ENCODE measurements at regions not wholly inside any gene's neighbourhood (a gene's known extent, or its start where the extent isn't known, plus 50 kb on each side); places are given as distances from the start of the nearest gene placed in this dataset.

DNA sequence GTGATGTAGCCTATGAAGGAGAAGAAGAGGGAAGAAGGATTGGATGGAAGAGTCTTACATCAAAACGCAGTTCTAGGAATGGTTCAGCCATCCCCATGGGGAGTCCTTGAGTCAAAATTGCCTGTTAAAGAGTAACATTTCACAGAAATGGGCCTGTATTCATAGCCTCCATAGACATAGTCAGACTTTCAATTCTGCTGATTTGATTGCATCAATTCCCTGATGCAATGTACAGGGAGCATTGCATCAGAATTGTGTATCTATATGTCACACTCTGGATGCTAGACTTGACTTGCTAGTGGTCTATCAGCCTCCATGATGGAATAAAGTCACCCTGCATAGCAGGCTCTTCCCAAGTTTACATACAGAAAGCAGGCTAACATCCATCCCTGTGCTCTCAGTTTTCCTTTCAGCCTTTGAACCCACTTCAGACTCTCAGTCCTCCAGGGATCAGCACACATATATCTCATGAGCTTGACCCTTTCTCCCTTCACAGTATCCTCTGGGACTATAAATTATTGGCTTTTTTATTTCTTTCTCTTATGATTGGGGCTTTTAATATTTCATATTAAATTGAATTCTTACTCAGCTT, 1111.7 kb upstream of the B3GALT2 start:
- H3K4me3 Mint-ChIP-seq = no peak overlapping the region
- Histone ChIP-seq H3K9me3 (ENCODE audit: low read depth) (no peaks in the 10 kb centered on the region), H3K79me2 (ENCODE audit: low read depth) (no peaks in the 10 kb centered on the region), H3K4me3 (no peak overlapping the region), H3K27ac (no peak overlapping the region), H3K36me3 (no peaks in the 10 kb centered on the region), H2AFZ (replicated peaks) (no peak overlapping the region), H4K20me1 (ENCODE audit: low read depth) (no peaks in the 10 kb centered on the region), H3K27me3 (no peaks in the 10 kb centered on the region), H3F3A (ENCODE audit: low read depth) (no peaks in the 10 kb centered on the region), H3K4me1 (no peaks in the 10 kb centered on the region), H3K9ac (no peak overlapping the region), H3K4me2 (no peak overlapping the region)
- H3K27ac Mint-ChIP-seq = no peak overlapping the region
- H3K4me1 Mint-ChIP-seq = no peaks in the 10 kb centered on the region
- H3K36me3 Mint-ChIP-seq = no peaks in the 10 kb centered on the region
- H3K9me3 Mint-ChIP-seq = peaks cover 3% of the 10 kb centered on the region
- no peak for DNase-seq (ENCODE audit: low spot score)
- TF ChIP-seq CTCF (IDR thresholded peaks at IDR 0.05) (no peak), EZH2phosphoT487 (IDR thresholded peaks at IDR 0.05) (no peak), EZH2 (IDR thresholded peaks at IDR 0.05) (no peak)
- no peaks in the 10 kb centered on the region for H3K27me3 Mint-ChIP-seq (ENCODE audit: insufficient read depth, low read depth)

DNA sequence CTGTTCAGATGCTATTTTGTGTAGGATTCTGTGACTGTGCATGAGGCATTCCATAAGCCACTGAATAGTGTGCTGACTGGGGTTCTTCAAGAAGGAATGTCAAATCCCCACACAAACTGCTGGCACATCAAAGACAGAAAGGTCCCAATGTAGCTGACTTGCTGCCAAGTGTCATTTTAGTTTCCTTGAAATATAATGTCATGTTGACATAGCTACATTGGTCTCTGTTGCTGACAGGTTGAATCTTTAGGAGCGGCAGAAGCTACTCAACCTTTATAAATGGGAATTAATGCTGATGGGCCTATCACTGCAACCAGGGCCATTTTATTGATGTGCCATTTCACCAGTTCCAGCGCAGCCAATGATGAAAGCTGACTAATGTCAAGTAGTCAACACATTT, 1110.7 kb upstream of the B3GALT2 start:
- H2AFZ ChIP-seq (replicated peaks) = no peak overlapping the region
- H3K9me3 Mint-ChIP-seq = peaks cover 3% of the 10 kb centered on the region
- H3K9me3 ChIP-seq (ENCODE audit: low read depth) = no peaks in the 10 kb centered on the region
- no peaks in the 10 kb centered on the region for H4K20me1 ChIP-seq (ENCODE audit: low read depth)
- no peak overlapping the region for H3K4me3 ChIP-seq
- H3K4me1 ChIP-seq = no peaks in the 10 kb centered on the region
- no peaks in the 10 kb centered on the region for H3K36me3 ChIP-seq
- no peak overlapping the region for H3K27ac Mint-ChIP-seq
- no peaks in the 10 kb centered on the region for H3K27me3 ChIP-seq
- no peaks in the 10 kb centered on the region for H3K36me3 Mint-ChIP-seq
- no peak for DNase-seq (ENCODE audit: low spot score)
- no peaks in the 10 kb centered on the region for H3K79me2 ChIP-seq (ENCODE audit: low read depth)
- H3K27me3 Mint-ChIP-seq (ENCODE audit: insufficient read depth, low read depth) = no peaks in the 10 kb centered on the region
- H3K4me3 Mint-ChIP-seq = no peak overlapping the region
- no peak overlapping the region for H3K4me2 ChIP-seq
- no peaks in the 10 kb centered on the region for H3F3A ChIP-seq (ENCODE audit: low read depth)
- no peak for TF ChIP-seq EZH2phosphoT487 (IDR thresholded peaks at IDR 0.05)
- no peak for TF ChIP-seq EZH2 (IDR thresholded peaks at IDR 0.05)
- no peak for TF ChIP-seq CTCF (IDR thresholded peaks at IDR 0.05)
- no peak overlapping the region for H3K27ac ChIP-seq
- no peak overlapping the region for H3K9ac ChIP-seq
- peaks cover 2% of the 10 kb centered on the region for H3K4me1 Mint-ChIP-seq

DNA sequence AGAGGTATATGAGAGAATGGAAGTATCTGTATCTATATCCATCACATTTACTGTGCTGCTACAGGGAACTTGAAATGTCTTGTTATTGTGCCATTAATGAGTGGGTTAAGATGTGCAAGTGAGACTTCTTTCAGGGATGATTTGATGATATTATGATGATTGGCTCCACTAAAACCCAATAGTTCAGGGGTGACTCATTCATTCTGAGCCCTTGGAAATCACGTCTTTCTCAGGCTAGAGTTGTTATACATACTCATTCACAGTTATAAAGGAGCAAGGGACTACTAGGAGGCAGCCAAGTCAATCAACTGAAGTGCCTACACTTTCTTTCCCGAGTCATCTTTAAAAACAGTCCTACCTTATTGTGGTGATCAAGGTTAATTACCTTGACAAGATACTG, 1109.8 kb upstream of the B3GALT2 start:
- H3K27me3 Mint-ChIP-seq (ENCODE audit: insufficient read depth, low read depth) = no peaks in the 10 kb centered on the region
- TF ChIP-seq EZH2 (IDR thresholded peaks at IDR 0.05) = no peak
- TF ChIP-seq CTCF (IDR thresholded peaks at IDR 0.05) = no peak
- no peak for TF ChIP-seq EZH2phosphoT487 (IDR thresholded peaks at IDR 0.05)
- H3K9me3 Mint-ChIP-seq = peaks cover 3% of the 10 kb centered on the region
- H3K9me3 ChIP-seq (ENCODE audit: low read depth) = no peaks in the 10 kb centered on the region
- no peak overlapping the region for H2AFZ ChIP-seq (replicated peaks)
- no peak overlapping the region for H3K4me2 ChIP-seq
- H3K4me3 ChIP-seq = no peak overlapping the region
- peaks cover 2% of the 10 kb centered on the region for H3K4me1 Mint-ChIP-seq
- no peaks in the 10 kb centered on the region for H3K36me3 ChIP-seq
- no peaks in the 10 kb centered on the region for H3F3A ChIP-seq (ENCODE audit: low read depth)
- no peaks in the 10 kb centered on the region for H3K36me3 Mint-ChIP-seq
- no peaks in the 10 kb centered on the region for H3K27me3 ChIP-seq
- H4K20me1 ChIP-seq (ENCODE audit: low read depth) = no peaks in the 10 kb centered on the region
- no peak for DNase-seq (ENCODE audit: low spot score)
- H3K27ac Mint-ChIP-seq = no peak overlapping the region
- no peak overlapping the region for H3K27ac ChIP-seq
- H3K4me1 ChIP-seq = no peaks in the 10 kb centered on the region
- H3K9ac ChIP-seq = no peak overlapping the region
- no peaks in the 10 kb centered on the region for H3K79me2 ChIP-seq (ENCODE audit: low read depth)
- H3K4me3 Mint-ChIP-seq = no peak overlapping the region

All from neural progenitor cell (in vitro differentiated cells).